ENCODE measurements at regions not wholly inside any gene's neighbourhood (a gene's known extent, or its start where the extent isn't known, plus 50 kb on each side); places are given as distances from the start of the nearest gene placed in this dataset.

- no peak overlapping the region for H3K4me3 ChIP-seq (ENCODE audit: low read depth, low read length)
- no peak for DNase-seq (ENCODE audit: low read depth)
- TF ChIP-seq CTCF (IDR thresholded peaks at IDR 0.05; ENCODE audit: control insufficient read depth, extremely low read depth, insufficient read depth) = no peak
These were observed 228.3 kb upstream of the ZBTB20 start for GRCh38 chr3:115375362-115375761.

- H3K4me3 ChIP-seq (ENCODE audit: low read depth, low read length) = no peak overlapping the region
- TF ChIP-seq CTCF (IDR thresholded peaks at IDR 0.05; ENCODE audit: control insufficient read depth, extremely low read depth, insufficient read depth) = no peak
- DNase-seq (ENCODE audit: low read depth) = no peak
These were observed 233.9 kb upstream of the ZBTB20 start for GRCh38 chr3:115380883-115381572.

GRCh38 chr3:115381573-115381912 is 234.5 kb upstream of the ZBTB20 start:
- H3K4me3 ChIP-seq (ENCODE audit: low read depth, low read length) = no peak overlapping the region
- no peak for DNase-seq (ENCODE audit: low read depth)
- no peak for TF ChIP-seq CTCF (IDR thresholded peaks at IDR 0.05; ENCODE audit: control insufficient read depth, extremely low read depth, insufficient read depth)

GRCh38 chr3:115381931-115382330 is 234.8 kb upstream of the ZBTB20 start:
- no peak for DNase-seq (ENCODE audit: low read depth)
- no peak for TF ChIP-seq CTCF (IDR thresholded peaks at IDR 0.05; ENCODE audit: control insufficient read depth, extremely low read depth, insufficient read depth)
- H3K4me3 ChIP-seq (ENCODE audit: low read depth, low read length) = no peak overlapping the region

GRCh38 chr3:115384381-115384780 is 237.3 kb upstream of the ZBTB20 start:
- DNase-seq (ENCODE audit: low read depth) = no peak
- no peak overlapping the region for H3K4me3 ChIP-seq (ENCODE audit: low read depth, low read length)
- no peak for TF ChIP-seq CTCF (IDR thresholded peaks at IDR 0.05; ENCODE audit: control insufficient read depth, extremely low read depth, insufficient read depth)

GRCh38 chr3:115385774-115386730 is 237.3 kb upstream of the GAP43 start:
- DNase-seq (ENCODE audit: low read depth) = no peak
- H3K4me3 ChIP-seq (ENCODE audit: low read depth, low read length) = no peak overlapping the region
- no peak for TF ChIP-seq CTCF (IDR thresholded peaks at IDR 0.05; ENCODE audit: control insufficient read depth, extremely low read depth, insufficient read depth)
